DMS114 treated with DMSO at 0.1 percent for 48 hours (cell line): ENCODE measurements at regions not wholly inside any gene's neighbourhood (a gene's known extent, or its start where the extent isn't known, plus 50 kb on each side); places are given as distances from the start of the nearest gene placed in this dataset.

Experiments
- DNase-seq: peaks from one replicate; lab custom pipeline; 2025; ENCODE audit not compliant: unreplicated experiment; lab: John Stamatoyannopoulos, UW

DNA sequence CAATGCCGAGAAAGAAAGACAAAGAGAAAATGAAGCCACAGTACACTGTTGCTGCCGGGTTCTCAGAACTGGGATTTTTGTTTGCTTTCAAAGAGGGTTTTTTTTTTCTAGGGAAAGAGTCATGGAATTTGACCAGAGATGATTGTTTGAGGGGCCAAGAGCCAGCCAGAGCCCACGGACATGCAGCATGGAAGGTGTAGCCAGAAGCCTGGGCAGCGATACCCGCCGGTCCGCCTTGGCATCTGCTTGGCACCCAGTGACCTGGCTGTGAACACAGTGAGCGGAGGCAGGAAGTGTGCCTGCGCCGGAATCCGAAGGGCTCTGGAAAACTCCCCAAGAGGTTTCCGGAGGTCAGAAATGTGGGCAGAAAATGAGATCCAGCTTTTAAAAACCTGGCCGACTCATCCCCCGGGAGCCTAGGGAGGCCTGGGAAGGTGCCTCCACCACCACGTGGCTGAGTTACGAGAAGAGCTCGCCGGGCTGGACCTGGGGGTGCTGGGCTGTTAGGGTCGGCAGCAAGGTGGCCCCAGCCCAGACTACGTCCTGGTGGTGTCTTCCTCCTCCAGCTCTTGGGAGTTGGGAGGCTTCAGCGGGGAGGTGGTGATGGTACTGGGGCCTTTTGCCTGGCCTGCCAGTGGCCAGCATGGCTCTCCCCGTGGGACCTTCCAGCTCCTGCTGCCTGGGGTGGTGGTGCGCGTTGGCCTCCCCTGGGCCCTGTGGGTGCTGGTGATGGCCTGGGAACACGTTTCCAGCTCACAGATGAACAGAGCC, 61.6 kb upstream of the PPARA start:
- no peak for DNase-seq

DNA sequence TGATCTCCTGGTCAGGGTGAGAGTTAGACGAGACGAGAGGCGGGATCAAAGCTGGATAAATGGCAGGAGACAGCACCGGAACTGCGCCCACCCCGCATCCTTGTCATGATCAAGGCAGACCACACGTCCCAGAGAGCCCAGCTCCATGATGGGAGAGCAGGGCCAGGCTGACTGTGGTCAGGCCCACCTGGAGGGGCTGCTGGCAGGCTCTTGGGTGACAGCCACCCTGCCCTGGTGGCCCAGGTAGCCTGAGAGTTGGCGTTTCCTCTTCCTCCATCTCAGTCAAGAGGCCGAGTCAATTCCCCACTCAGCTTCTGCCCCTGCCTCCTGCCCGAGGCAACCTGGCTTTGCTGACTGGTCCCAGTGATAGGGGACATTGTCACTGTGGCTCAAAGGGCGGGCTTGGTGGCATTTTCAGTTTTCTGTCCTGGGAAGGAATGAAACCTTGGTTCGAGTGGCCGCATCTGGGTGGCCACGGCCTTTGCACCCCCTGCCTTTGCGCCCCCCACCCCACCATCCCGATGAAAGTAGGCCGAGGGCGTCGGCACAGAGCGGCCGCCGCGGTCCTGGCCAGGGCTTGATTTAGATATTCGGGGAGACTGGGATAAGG, 60.8 kb upstream of the PPARA start:
- no peak for DNase-seq

DNA sequence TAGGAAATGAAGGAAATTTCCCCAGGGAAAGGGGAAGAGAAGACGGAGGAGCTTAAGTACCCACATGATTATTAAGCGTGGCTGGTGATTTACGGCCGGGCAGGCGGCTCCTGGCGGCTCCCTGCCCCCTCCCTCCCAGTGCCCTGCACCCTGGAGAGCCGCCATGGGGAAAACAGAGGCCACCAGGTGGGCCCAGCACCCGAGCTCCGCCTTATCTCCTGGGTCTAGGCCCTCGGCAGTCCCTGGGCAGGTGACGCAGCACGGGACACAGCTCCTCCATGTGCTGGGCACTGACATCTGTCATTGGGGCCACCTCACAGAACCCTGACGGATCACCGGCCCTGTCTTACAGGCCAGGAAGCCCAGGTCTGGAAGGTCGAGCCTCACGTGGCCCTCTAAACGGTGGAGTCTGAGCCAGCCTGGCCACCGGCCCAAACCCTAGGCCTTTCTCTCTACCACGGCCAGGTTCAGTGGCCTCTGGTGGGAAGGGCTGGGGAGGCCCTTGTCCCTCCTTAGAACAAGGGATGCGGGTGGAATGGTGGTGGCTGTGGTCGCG, 60.2 kb upstream of the PPARA start:
- no peak for DNase-seq

DNA sequence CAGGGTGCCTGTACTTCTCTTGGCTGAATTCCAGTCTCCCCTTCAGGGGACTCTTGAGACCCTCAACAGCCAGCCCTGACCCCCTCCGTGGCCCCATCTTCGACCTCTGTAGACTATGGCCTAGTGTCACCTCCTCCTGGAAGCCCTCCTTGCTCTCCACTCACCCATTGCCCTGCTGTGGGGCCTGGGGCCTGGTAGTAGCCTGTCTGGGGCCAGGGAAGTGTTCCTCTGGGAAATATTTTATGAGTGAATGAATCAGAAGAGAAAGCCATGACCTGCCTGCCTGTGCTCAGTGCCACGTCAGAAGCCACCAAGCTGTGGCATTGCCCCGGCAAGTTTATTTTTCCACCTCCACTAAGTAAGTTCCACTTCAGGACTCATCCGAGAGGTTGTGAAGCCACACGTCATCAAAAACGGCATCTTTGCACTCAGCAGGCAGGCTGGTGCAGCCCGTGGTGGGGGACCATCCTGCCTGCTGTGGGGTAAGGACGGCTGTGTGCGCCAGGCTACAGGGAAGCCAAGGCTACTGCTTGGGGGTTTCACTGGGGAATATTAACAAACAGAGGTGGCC, 59.6 kb upstream of the PPARA start:
- DNase-seq: no peak

DNA sequence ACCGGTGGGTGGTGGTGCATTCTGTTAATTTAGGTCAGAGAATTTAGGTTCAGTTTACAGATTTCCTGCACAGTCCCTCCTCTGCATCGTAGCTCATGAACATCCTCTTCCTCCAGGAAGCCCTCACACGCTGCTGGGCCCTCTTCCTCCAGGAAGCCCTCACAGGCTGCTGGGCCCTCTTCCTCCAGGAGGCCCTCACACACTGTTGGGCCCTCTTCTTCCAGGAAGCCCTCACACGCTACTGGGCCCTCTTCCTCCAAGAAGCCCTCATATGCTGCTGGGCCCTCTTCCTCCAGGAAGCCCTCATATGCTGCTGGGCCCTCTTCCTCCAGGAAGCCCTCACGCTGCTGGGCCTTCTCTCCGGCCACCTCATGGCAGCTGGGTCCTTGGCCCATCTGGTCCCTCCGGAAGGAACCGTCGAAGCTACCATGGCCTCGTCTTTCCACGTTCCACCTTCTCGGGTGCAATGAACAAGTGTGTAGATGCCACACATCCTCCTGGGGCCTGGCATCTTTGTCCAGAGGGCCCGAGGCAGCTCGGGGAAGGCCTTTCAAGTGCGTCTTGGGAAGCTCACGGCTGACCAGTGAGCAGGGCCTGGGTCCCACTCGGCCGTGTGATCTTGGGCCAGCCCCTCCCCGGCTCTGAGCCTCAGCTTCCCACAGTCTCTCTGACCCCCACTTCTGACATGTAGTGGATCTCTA, 58.9 kb upstream of the PPARA start:
- DNase-seq: no peak

DNA sequence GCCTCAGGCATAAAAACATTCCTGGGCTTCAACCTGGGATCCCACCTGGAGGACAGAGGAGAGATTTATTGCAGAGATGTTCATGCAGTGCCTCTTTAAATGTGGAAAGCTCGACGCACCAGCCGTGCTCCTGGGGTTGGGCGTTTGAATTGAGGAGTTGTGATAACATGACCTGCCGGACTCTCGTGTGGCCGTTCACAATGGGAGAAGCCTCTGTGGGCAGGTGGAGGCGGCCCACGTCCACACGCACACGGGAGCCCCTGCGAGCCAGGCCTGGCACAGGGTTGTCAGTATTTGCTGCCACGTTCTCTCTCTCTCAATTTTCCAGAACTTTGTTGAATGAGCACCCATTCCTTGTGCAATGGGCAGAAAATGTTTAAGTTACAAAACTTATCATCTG, 58.3 kb upstream of the PPARA start:
- no peak for DNase-seq

DNA sequence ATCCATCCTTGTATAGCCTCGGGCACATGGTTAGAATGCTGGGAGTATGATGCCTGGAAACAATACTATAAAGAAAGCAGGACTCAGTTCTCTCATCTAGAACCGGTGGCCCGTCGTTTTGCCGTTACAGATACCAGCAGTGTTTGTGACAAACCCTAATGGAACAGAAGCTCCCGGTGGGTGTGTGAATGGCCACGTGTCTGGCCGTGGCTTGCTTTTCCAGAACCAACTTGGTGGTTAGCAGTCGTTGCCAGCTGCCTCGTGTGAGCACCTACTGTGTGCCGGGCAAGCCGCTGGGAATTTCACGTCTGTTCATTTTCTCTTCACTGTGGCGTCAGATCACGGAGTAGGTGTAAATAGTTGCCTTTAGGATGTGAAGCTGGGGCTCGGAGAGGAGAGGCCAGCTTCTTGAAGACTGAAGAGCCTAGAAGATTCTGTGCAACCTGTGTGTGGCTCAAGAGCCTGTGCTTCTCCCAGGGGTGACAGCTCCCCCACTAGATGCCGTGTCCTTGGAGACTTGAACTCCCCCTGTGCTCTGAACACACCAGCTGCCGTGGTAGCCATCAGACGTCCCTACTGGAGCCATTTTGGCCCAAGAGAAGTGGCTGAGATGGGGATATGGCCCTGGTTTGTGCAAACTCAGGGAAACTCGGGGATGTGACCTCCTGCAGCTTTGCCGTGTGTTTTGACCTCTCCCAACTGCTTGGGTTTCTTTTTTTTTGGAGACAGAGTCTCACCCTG, 57.5 kb upstream of the PPARA start:
- DNase-seq: no peak

DNA sequence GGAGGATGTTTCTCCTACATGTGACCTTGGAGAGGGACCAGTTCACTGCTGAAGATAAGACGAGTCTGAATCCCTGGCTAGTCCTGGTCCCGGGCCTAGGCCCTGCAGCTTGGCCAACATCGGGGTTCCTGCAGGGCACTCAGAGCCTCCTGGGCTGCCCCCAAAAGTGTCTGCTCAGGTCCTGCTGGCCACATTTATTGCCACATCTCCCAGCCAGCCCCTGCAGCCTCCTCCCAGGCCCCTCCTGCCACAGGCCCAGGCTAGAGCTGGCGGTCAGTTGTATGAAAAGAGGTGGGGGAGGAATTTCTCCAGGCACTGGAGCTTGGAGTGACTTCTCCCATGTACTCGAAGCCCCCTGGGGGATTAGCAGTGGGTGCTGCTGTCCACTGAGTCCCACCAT, 56.5 kb upstream of the PPARA start:
- no peak for DNase-seq

DNA sequence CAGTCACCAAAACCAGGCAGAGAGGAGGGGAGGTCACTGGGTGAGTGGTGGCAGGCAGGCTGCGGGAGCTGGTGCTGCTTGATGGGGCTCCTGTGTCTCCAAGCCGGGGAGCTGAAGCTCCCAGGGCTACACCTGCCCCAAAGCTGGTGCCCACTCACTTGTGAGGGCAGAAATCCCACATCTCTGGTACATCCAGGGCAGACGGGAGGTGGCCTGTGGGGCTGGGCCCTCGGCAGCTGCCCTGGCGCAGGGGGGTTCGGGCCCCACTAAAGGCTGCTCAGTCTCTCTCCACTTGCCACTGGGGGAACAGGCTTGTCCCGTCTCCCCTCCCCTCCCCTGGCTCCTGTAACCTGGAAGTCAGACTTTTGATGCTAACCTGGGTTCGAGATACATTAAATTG, 55.6 kb upstream of the PPARA start:
- DNase-seq: no peak

DNA sequence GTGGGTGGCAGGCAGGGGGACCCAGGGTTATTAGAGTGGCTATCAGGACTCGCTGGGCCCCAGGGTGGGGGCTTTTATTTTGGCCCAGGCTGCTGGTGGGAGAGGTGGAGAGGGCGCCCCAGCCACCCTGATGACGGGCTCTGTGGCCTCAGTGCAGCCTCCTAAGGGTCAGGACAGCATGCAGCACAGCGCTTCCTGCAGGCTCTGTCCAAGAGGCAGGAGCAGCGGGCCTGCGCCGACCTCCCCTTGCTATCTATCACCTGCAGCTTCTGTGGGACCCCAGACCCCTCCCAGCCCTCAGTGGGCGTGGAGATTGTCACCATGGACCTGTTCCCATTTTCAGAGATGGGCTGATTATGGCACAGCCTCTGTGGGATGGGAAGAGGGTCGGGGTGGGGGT, 54.3 kb upstream of the PPARA start:
- DNase-seq: no peak

DNA sequence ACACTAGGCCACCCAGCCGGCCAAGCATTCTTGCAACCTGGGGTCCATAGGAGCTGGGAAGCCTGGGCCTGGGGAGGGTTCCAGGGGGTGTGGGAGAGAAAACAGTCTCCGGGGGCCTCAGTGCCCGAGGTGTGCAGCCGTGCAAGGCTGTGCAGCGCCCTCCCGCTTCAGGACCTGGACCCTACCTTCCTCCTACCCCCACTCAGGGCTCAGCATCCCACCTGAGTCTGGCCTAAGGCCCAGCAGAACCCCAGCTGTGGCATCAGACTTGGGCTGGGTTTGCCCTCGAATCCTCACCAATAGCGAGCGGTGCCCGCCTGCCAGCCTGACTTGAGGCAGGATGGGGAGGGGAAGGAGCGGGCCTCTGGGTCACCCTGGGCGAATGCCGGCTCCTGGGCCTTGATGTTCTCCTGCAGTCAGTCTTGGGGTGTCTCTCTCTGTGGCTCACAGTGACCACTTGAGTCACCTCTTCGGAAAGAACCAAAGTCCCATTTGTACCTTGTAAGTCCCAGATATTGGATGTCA, 53.6 kb upstream of the PPARA start:
- no peak for DNase-seq

DNA sequence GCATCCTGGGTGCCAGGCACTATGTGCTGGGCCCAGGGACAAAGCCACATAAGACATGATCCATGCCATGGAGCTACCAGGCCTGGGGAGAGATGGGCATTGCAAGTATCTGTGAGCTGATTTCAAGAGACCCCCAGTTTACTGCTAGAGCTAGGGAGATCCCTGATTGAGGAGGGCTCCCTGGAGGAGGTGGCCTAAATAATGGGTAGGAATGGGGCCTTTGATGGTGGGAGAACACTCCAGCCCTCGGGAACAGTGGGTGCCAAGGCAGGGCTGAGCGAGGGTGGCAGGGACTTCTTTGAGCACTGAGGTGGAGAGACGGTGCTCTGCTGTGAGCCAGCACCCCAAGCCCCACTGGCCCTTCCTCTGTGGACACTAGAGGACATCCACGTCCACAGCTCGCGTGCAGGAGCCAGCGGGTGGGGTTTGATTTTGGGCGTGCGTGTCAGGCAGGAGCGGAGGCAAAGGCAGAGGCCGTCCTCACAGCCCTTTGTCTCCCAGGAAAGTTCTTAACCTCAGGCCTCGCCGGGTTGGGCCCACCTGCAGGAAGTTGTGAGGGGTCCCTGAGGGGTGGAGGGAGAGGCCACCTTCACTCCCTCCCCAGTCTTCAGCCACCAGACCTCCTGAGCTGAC, 52.9 kb upstream of the PPARA start:
- DNase-seq: no peak

DNA sequence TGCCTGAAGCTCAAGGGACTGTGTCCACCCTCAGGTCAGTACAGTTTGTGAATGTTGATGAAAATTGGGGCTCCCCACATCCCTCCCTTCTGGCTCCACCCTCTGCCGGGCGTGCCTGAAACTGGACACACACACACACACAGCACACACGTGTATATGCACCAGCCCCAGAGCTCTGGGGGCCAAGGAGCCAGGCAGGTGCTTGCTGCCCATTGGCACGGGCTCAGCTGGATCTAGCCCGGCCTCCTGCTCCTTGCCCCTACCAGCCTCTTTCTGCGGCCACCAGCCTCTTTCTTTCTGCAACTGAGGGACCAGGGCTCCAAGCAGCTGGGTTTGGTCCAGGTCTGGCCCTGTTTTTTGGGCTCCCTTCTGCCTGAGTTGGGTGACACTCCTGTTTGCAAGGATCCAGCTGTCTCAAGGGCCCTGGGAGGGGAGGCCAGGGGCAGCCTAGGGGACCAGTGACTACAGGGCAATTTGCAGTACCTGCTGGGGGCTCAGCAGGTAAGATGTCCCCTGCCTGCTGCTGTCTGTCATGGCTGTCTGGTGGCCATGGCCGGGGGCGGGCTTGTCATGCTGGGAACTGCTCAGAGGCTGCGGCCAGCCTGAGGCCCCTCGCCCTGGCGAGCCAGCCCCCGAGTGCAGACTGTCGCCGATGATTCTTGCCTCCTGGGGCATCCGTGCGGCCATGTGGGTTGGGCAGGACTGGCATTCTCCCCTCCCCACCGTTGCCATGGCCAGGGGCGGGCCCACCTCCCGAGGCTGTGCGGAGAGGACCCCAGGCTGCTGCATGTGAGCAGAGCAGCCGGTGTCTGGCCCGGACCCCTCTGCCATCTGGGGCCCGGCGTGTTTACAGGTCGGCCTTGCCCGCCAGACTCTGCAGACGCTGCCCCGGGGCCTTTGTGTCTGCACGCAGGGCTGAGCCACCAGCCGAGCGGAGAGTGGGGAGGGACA, 51.5 kb upstream of the PPARA start:
- DNase-seq: no peak

DNA sequence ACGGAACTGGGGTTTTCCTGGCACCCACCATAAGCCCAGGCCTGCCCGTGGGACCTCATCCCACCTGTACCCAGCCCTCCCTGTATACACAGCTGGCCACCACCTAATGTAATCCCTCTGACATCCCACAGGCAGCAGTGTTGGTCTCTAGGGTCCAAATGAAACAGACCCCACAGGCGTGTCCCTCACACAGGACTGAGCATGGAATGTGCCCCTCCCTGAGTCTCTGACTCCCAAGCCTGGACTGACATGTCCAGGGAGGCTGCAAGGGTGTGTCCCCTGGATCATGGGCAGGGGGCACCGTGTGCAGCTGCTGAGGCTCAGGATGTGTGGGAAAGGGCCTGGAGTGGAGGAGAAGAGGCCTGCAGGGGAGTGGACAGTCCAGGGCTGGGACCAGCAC, 50.6 kb upstream of the PPARA start:
- no peak for DNase-seq

DNA sequence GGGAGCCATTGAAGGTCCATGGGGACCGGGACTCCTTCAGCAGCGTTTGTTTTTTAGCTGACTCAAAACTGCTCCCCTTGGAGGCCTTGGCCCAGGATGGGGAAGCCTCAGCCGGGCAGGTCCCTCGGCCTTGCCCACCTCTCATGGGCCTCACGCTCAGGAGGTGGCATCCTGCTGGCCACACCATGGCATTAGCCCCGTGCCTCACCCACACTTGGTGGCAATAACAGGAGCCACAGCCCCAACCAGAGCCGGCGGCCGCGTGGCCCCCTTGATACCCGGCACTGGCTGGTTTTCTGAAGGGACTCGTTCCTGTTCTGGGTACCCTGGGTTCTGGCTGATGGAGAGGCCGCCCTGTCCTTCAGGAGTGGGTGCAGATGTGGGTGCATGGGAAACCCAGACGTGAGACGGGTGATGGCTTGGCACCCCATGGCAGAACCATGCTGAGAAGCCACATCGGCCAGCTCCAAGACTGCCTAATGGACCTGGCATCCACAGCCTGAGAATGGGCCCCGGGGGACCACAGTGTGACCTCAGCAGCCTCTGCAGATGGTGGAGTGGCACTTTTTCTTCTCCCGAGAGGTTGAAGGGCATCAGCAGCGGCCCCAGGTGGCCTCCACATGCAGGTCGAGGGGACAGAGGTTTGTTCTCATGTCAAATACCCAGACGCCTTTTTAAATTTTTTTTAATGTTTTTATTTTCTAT, 49.8 kb upstream of the PPARA start:
- DNase-seq: no peak
